Activated T-cell treated with anti-CD3 and anti-CD28 coated beads, Interleukin-2, amount 50 U/mL, for 48 hours (primary cell): ENCODE measurements at regions not wholly inside any gene's neighbourhood (a gene's known extent, or its start where the extent isn't known, plus 50 kb on each side); places are given as distances from the start of the nearest gene placed in this dataset.
"Not testable (repeated sequence)": the region's sequence is repeated elsewhere in the genome, so short reads cannot be mapped to it uniquely, and the experiment has no call there.

Source experiments
- DNase-seq, 2 experiments: peaks; one replicate each; pipeline ENCODE4 v3.0.0-alpha.2; 2020

DNA sequence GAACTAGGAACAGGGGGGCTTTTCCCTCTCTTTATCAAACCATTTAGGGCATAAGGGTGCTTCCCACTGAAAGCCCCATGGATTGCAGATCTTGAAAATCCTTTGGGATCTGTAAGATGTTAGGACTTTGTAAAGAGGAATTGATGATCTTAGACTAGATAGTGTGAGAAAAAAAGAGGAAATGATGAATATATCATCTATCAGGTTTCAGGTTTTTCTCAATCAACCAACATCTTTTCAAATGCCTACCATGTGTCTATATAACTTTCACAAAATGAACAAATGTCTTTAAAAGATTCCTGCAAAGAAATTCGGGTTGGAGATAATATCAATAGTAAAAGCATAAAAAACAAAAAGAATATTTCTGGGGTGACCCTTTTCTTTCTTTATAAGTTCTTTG, 50.1 kb downstream of the KCNC4 start:
- no peak for DNase-seq

DNA sequence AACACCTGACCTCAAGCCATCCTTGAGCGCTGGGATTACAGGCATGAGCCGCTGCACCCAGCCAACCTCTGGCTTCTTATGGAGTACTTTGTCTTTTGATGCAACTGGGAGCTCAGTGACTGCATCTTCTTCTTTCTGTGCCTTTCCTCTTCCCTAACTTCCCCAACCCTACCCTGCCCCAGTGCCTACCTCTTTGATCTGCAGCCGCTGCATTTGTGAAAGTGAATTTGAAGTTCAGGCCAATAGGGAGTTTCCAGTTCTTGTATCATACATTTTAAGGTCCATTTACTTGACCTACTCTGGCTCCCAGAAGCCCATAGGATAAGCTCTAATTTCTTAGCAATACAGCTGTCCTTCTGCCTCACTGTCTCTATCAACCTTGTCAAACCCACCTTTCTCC, 52.2 kb downstream of the KCNC4 start:
- no peak for DNase-seq

DNA sequence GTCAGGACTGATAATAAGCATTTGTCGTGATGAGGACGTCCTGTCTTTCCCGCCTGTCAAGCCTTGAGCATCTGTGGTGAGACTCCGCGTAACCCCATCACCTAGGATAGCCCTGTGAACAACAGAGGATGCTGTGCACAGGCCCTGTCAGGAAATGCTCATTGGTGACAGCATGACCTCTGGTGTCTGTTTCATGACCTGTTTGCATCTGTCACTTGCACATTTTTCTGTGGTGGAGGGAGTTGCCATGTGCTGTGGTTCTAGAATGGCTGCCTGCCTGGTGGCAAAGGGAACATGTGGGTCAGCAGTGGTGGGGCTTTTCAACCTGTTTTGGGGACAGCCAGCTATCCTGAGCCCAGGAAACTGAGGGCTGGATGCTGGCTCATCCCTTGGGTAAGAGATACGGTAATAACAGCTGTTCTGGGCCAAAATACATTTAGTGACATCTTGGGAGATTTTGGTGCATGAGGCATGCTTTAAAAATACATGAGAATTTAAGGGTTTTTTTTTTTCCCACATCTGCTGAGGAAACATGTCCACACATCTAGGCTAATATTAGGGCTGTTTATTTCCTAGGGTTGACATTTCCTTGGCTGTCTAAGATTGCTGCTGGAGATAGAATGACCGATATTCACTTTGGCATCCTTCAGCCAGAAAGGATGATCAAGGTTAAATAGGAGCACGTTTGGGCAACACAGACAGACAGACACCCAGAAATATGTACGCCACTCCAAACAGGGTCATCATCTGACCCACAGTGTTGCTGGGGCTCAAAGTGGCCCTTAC, 52.9 kb downstream of the KCNC4 start:
- DNase-seq, result peak in 1 of 2 experiments; percentile 28

DNA sequence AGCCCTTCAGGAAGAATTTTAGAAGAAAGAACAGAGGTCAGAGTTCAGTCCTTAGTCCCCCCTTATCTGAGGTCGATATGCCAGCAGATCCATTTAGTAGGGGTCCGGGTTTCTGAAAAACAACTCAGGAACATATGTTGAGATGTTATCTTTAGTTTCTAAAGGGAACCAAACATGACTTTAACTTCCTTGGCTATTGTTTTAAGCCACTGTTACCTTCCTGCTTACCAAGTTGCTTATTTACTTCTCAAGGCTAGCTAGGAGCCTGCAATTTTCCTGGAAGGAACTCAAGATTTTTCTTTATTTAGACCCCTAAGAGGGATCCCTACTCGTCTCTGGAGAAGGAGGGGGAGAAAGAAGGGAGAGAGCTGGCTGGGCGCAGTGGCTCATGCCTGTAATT, 54.3 kb downstream of the KCNC4 start:
- DNase-seq, result no peak

DNA sequence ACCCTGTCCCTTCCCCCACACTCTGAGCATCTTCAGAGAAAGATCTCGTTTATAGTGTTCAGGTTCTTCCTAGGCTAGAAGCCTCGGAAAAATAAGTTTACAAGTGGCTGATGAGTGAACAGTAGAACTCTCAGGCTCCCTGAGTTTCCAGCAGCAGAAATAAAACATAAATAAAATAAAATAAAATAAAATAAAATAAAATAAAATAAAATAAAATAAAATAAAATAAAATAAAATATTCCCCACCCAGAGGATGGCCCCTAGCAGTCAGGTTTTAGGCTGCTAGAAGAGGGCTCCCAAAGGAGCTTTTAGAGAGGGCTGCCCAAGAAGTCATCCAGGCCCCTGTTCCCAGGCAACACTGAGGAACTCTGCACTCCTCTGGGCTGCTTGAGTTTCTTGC, 55.1 kb downstream of the KCNC4 start:
- no peak for DNase-seq

DNA sequence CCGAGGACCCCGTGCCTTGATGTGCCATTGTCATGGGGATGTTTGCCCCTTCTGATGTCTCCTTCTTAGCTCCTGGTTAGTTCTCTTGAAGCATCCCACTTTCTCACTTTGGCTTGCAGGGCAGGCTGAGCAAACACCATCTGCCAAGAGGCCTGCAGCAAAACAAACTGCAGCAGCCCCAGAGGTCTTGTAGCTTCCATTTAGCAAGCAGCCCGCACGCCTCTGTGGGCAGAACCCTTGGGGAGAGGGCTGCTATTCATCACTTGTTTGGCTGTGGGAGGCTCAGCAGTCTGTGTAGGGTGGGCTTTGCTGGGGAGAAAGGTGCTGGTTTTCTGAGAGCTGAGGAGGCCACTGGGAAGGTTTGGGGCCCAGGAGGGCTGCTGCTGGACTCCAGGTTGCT, 56.7 kb downstream of the KCNC4 start:
- no peak for DNase-seq

DNA sequence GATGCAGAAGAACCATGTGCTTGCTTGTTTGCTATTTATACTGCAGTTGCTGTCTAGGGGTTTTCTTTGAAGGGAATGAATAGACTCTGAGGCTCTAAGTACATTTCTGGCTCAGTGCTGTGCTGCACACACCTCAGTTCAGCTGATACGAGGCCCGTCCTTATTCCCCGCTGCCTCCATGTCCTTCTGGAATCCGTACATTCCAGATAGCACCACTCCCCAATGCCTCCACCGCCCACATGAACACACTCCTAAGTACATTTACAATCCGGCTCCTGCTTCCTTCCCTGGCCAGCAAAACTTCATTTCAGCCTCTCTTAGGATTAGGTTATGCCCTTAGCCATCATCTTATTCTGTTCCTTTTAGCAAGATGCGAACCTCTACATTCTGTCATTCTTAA, 57.1 kb downstream of the KCNC4 start:
- DNase-seq, result no peak

DNA sequence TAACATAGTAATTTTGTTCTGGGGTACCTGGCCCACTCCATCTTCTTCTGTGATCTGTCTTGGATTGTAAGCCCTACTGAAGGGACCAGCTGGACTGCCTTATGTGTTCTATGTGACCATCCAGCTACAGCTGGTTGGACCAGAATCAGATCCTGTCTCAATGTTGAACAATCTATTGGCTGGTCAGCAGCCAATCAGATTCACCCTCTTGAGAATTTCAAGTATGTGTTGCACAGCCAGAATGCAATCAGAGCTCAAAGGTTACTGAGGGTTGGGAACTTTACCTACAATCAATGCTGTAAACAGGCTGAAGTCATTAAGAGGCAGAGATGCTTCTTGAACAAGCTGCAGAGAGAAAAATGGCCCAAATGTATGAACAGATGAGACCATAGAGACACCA, 61.9 kb downstream of the KCNC4 start:
- no peak for DNase-seq

DNA sequence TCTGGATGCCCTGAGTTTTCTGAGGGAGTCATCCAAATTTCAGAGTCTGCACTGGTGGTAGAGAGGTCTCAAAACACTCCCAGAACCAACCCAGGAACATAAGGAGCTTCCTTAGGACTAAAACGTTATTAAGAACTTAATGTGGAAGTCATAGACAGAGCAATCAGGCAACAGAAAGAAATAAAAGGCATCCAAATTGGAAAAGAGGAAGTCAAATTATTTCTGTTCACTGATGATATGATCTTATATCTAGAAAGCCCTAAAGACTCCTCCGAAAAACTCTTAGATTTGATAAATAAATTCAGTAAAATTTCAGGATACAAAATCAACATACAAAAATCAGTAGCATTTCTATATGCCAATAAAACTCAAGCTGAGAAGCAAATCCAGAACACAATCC, 63.7 kb downstream of the KCNC4 start:
- DNase-seq, result not testable (repeated sequence)

DNA sequence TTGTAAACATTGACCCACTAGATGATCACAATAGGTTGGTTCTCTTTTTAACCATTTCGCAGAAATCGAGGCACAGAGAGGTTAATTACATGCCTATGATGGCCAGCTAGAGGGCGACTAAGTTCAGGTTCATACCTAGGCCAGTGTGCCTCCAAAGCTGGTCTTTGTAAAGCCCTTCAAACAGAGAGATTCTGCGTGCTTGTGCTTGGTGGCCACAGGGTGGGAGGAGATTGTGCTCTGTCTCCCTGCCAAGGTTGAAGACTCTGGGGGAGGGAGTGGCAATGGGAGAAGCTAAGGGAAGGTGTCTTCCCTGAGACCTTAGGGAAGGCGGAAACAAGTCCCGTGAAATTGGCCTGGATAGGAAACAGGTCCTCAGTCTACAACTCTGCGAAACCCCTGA, 59.1 kb upstream of the RBM15 start:
- DNase-seq, result no peak

DNA sequence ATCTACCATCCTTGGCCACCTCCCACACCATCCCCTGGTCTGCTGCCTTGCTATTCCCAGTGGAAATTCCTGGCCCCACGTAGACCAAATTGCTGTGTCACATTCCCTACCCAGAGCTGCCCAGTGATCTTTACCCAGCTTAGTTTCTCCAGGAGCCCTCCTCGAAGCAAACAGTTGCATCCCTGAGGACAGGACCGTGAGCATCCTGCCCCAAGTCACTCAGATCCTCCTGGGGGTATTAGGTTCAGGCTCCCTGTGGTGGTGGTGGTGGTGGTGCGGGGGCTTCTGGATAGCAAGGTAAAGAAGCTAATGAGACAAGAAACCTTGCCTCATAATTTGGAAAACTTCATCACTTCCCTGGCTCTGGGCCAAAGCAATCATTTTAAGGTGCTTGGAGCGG, 58.4 kb upstream of the RBM15 start:
- no peak for DNase-seq

DNA sequence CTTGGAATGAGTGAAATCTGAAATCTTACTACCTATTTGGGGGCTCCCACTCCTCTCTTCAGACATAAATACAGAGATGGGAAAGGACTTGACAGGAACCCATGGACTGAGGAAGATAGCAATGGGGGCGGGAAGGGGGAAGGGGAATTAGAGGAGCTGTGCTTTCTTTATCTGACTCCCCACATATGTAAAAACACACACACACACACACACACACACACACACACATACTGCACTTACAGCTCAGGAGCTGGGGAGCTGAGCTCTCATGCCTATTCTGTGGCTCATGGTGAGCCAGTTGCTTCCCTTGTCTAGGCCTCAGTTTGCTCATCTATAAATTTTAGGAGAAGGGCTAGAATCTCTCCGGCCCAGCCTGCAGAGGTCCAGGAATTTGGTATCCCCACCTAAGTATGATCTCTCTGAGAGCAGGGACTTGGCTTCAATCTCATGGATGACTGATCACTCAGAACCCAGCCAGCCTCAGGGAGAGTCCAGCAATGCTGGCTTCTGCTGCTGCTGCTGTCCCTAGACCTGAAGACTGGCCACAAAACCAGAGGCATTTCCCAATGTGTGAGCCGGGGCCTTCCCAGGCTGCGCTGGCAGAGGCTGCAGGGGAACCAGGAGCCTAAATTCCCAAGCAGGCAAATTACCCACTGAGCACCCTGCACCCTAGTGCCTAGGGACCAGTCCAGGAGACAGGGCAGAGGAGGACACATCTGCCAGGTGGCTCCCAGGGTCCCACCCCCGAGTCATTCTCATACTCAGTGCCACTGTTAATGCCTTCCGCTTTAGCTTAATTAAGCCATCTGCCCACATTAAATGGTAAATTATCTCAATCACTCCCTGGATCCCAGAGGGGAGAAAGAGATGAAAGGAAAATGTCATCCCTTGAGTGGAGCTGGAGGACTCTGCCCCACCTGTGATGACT, 57.5 kb upstream of the RBM15 start:
- DNase-seq, result no peak

DNA sequence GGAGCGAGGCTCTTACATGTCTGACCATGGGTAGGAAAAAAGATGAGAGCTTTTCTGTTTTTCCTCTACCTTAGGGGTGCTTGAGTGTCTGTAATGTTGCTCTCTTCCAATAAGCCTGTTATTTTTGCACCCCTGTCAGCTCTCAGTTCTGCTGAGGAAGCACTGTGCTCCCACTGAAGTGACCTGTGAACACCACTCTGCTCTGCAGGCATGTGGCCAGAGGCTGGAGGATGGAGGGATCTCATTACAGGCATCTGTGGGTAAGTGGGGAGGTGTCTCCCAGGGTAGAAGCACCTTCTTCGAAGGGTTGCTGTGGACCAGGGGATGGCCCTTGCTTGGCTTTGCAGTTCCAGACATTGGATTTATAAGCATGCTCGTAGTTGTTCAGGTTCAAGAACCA, 56.8 kb upstream of the RBM15 start:
- no peak for DNase-seq

DNA sequence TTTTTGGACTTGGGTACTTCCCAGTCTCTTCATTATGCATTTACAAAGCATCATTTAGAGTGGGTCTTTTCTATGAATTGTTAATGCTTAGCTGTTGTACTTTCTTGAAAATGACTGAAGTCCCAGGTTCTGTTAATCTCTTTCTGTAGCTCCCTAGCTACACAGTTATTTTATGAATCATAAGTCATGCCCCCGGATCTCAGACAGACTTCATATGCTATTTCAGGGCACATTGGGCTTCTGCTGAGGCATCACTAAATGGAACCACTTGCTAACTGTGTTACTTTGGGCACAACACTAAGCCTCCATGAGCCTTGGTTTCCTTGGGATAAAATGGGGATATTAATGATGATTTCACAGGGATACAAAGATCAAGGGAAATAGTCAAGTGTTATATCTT, 55.5 kb upstream of the RBM15 start:
- no peak for DNase-seq

DNA sequence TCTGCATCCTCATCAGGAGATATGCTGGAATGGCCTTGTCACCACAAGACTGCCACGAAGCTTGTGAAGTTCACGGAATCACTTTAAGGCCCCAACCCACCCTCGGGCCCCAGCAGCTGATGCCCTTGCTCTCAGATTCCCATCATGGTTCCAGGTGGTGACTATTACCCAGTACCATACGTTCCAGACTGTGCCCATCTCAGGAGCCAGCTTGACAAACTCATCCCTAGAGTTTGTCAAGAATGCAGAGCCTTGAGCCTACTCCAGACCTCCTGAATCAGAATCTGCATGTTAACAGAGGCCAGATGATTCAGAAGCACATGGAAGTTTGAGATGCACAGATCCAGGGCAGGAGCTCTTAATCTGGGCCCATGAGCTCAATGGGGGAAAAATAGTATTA, 53.9 kb upstream of the RBM15 start:
- no peak for DNase-seq

DNA sequence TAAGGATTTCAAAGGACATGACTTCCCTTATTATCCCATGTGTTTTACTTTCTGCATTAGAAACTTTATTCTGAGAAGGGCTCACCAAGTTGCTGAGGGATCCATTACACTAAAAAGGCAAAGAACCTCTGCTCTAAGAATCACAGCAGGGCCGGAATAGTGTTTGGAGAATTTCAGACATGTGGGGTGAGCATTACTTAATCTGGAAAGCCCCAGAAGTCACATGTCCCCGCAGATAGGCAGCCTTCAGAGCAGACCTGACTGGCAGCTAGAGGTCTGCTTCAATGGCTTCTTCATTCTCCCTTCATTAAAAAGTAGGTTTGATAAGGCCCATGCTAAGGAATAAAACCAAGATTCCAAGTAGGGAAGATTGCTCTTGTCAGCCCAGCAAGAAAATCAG, 52.6 kb upstream of the RBM15 start:
- DNase-seq, result no peak

DNA sequence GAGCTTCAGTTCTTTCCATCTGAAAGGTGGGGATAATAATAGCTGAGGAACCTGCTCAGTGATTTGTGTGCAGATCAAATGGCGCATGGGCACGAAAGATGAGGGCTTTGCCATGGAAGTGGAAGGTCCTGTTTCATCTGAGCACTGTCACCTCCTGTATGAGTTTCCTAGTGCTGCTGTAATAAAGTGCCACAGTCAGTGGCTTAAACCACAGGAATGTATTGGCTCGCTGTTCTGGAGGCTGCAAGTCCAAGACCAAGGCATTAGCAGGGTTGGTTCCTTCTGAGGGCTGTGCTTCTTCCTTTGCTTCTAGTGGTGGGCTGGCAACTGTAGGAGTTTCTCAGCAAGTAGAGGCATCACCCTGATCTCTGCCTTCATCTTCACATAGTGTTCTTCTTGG, 51.1 kb upstream of the RBM15 start:
- no peak for DNase-seq
